Neural crest cell (in vitro differentiated cells): ENCODE measurements at regions not wholly inside any gene's neighbourhood (a gene's known extent, or its start where the extent isn't known, plus 50 kb on each side); places are given as distances from the start of the nearest gene placed in this dataset.
"Not testable (repeated sequence)": the region's sequence is repeated elsewhere in the genome, so short reads cannot be mapped to it uniquely, and the experiment has no call there.

Source experiments
- DNase-seq: peaks from one replicate; pipeline ENCODE4 v3.0.0; 2021; ENCODE audit warnings: low read depth, mixed read lengths, low spot score
- H3K27ac Mint-ChIP-seq: one replicate; pipeline ENCODE4 v1.8.0; 2021; ENCODE audit warnings: mild to moderate bottlenecking, mixed read lengths; ENCODE audit not compliant: unreplicated experiment
- H3K27me3 Mint-ChIP-seq: 2 replicates; pipeline ENCODE4 v1.8.0; 2021; ENCODE audit warnings: low read depth, mild to moderate bottlenecking, mixed read lengths
- H3K36me3 Mint-ChIP-seq: 2 replicates; pipeline ENCODE4 v1.8.0; 2021; ENCODE audit warnings: low read depth, mild to moderate bottlenecking, mixed read lengths
- H3K4me1 Mint-ChIP-seq: 2 replicates; pipeline ENCODE4 v1.8.0; 2021; ENCODE audit warnings: mixed read lengths
- H3K4me3 Mint-ChIP-seq: one replicate; pipeline ENCODE4 v1.8.0; 2021; ENCODE audit warnings: mild to moderate bottlenecking, mixed read lengths
- H3K9me3 Mint-ChIP-seq: 2 replicates; pipeline ENCODE4 v1.8.0; 2021; ENCODE audit warnings: mixed read lengths
- CTCF ChIP-seq: fragments of 200-600 bp; sonication (generic); conservative IDR thresholded peaks from 2 replicates; pipeline ENCODE4 v1.5.0; 2021; ENCODE audit warnings: antibody characterized with exemption, mild to moderate bottlenecking

GRCh38 chr1:113297749-113298148 is 92.6 kb upstream of the MAGI3 start:
- H3K9me3 Mint-ChIP-seq, result no peaks in the 10 kb centered on the region
- H3K36me3 Mint-ChIP-seq, result no peaks in the 10 kb centered on the region
- no peak overlapping the region for H3K4me3 Mint-ChIP-seq
- H3K4me1 Mint-ChIP-seq, result no peaks in the 10 kb centered on the region
- no peak for TF ChIP-seq CTCF
- H3K27me3 Mint-ChIP-seq, result no peaks in the 10 kb centered on the region
- DNase-seq, result no peak
- no peak overlapping the region for H3K27ac Mint-ChIP-seq

GRCh38 chr1:113298941-113299340 is 91.4 kb upstream of the MAGI3 start:
- no peaks in the 10 kb centered on the region for H3K27me3 Mint-ChIP-seq
- TF ChIP-seq CTCF, result no peak
- H3K9me3 Mint-ChIP-seq, result no peaks in the 10 kb centered on the region
- no peaks in the 10 kb centered on the region for H3K36me3 Mint-ChIP-seq
- no peak overlapping the region for H3K4me3 Mint-ChIP-seq
- no peak for DNase-seq
- H3K27ac Mint-ChIP-seq, result no peak overlapping the region
- no peaks in the 10 kb centered on the region for H3K4me1 Mint-ChIP-seq

GRCh38 chr1:113302636-113303035 is 87.7 kb upstream of the MAGI3 start:
- Mint-ChIP-seq H3K27me3 (no peaks in the 10 kb centered on the region), H3K4me3 (no peak overlapping the region), H3K4me1 (no peaks in the 10 kb centered on the region), H3K27ac (no peak overlapping the region), H3K36me3 (no peaks in the 10 kb centered on the region), H3K9me3 (no peaks in the 10 kb centered on the region)
- no peak for DNase-seq
- TF ChIP-seq CTCF, result no peak

GRCh38 chr1:113303267-113303666 is 87.0 kb upstream of the MAGI3 start:
- H3K9me3 Mint-ChIP-seq, result no peaks in the 10 kb centered on the region
- no peak for TF ChIP-seq CTCF
- no peak overlapping the region for H3K27ac Mint-ChIP-seq
- H3K36me3 Mint-ChIP-seq, result no peaks in the 10 kb centered on the region
- DNase-seq, result no peak
- H3K27me3 Mint-ChIP-seq, result peaks cover 5% of the 10 kb centered on the region
- no peaks in the 10 kb centered on the region for H3K4me1 Mint-ChIP-seq
- no peak overlapping the region for H3K4me3 Mint-ChIP-seq

GRCh38 chr1:113305029-113305428 is 85.3 kb upstream of the MAGI3 start:
- H3K36me3 Mint-ChIP-seq, H3K27ac Mint-ChIP-seq, H3K27me3 Mint-ChIP-seq, H3K4me3 Mint-ChIP-seq, H3K4me1 Mint-ChIP-seq, H3K9me3 Mint-ChIP-seq, DNase-seq: not testable (repeated sequence)

GRCh38 chr1:113307771-113308445 is 82.4 kb upstream of the MAGI3 start:
- Mint-ChIP-seq H3K4me3 (no peak overlapping the region), H3K27ac (no peak overlapping the region), H3K36me3 (peaks cover 5% of the 10 kb centered on the region), H3K27me3 (peaks cover 6% of the 10 kb centered on the region), H3K9me3 (peaks cover 7% of the 10 kb centered on the region), H3K4me1 (no peaks in the 10 kb centered on the region)
- DNase-seq, result no peak
- no peak for TF ChIP-seq CTCF

GRCh38 chr1:113312651-113313050 is 77.7 kb upstream of the MAGI3 start:
- peaks cover 14% of the 10 kb centered on the region for H3K9me3 Mint-ChIP-seq
- DNase-seq, H3K4me3 Mint-ChIP-seq, H3K27ac Mint-ChIP-seq, H3K4me1 Mint-ChIP-seq, H3K36me3 Mint-ChIP-seq, H3K27me3 Mint-ChIP-seq: not testable (repeated sequence)
